Putamen (tissue), 1 donor: ENCODE measurements at regions not wholly inside any gene's neighbourhood (a gene's known extent, or its start where the extent isn't known, plus 50 kb on each side); places are given as distances from the start of the nearest gene placed in this dataset.

ENCODE experiments used
- DNase-seq: peaks from one replicate; pipeline ENCODE4 v3.0.0-alpha.2; 2016; ENCODE audit warnings: low spot score

DNA sequence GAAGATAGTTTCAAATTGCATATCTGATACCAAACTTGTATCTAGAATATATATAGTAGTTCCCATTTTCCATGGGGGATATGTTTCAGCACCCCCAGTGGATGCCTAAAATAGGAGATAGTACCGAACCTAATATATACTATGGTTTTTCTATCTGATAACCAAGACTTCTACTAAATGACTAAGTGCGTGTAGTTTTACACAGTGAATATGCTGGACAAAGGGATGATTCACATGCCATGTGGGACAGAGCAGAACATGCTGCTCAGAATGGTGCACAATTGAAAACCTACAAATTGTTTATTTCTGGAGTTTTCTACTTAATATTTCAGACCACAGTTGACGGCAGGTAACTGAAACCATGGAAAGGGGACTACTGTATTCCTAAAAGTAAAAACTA lies 73.4 kb upstream of the TP63 start:
- no peak for DNase-seq

DNA sequence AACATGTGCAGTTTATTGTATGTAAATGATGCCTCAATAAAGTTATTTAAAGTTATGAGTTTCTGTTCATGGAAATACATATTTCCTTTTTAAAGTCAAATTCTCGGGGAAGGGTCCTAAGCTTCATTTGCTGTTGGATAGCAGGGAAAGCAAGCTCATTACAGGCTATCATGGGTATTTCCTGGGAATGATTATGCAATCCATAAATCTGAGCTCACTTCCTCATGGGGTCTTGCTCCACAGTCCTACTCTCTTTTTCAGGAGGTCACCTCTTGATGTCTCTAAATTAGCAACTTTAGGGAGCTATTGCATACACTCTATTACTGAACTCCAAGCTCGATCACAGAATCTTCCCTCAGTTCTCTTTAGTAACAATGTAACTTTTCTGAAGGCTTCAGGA lies 69.9 kb upstream of the TP63 start:
- no peak for DNase-seq

DNA sequence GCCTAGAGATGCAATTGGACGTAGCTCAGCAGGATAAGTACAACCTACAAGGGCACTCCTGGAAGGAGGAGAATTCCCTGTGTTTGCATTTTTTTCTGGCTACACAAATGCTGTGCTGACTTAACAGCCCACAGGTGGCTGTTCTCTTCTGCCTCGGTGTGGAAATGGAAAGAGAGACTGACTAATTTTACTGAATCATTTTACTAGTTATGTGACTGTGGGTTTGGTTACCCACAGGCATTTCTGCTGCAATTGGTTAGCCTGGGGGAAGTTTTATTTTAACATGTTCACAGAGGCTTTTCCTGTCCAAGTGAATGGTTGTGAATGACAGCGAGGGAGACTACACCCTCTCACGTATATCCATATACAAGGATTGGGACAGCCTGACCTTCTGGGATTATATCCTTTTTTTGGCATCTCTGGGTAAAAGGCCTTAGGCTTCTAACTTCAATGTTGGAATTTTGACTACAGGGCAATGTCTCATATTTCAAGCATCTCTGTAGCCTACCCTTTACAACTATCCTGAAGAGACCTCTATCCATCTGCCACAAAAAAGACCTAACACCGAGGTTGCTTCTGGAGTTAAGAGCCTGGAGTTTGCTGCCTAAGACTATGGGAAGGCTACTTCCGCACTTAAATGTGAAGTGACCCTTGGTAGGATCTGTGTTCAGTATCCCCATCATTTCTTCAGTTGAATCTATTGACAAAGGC lies 67.2 kb upstream of the TP63 start:
- no peak for DNase-seq

DNA sequence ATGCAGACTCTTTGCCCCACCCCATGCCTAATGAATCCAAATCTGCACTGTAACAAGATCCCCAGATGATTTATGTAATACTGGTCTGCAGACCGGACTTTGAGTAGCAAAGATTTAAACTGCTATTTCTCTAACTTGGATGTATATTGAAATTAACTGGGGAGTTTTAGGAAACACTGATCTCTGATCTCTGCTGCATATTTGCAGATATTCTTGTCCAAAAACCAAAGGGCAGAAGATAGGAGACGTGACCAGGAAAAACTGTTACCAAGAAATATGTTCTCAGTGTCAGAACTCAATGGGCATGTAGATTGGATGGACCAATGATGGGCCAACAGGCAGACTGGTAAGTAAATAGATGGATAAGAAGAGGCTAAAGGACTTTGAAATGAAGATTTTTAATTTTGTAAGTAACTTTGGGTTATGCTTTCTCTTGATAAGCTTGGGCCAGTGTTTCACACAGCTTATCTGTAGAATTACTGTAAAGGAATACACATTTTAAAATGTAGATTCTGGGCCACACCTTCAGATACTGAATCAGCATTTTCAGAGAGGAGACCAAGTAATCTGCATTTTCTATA lies 64.5 kb upstream of the TP63 start:
- no peak for DNase-seq

DNA sequence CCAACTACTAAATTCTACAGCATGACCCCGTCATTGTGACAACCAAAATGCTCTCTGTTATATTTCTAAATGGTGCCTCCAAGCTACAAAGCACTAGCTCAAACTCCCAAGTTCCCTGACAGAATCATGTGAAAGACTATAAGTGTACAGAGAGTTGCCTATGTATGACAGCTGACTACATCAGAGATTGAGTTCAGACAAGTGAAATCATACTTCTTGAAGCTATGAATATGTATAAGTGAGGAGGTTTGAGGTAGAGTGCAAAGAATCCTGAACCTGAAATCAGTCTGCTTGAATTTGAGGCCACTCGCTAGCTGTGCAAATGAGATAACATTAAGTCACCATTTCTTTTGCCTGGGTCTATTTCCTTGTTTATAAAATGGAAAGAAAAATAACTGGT lies 63.9 kb upstream of the TP63 start:
- DNase-seq = no peak

DNA sequence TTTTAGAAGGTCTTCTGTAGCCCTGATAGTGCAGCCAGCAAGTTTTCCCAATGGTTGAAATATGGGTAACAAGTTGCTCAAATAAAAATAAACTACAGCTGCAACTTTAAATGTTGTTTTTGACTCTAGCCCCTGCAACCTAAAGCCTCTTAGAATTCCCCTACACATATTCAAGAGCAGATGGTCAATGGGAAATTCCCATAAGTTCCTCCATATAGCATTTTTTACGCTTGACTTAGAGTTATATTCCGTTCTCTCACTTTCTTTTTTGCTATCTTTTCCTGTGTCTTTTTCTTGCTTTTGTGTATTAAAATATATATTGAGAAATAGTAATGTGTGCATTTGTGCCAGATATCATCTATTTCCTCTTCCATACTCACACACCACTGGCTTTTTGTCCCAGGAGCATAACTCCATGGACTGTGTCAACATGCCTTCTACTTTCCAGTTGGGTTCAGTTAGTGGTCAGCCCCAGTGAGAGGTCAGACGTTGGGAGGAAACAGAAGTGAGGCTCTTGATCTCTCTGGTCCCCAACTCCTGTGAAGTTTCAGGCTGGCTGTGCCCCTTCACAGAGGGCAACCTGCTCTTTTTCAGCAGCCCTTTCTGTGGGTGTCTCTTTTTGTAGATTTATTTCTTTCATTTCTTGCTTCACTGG lies 63.3 kb upstream of the TP63 start:
- no peak for DNase-seq

DNA sequence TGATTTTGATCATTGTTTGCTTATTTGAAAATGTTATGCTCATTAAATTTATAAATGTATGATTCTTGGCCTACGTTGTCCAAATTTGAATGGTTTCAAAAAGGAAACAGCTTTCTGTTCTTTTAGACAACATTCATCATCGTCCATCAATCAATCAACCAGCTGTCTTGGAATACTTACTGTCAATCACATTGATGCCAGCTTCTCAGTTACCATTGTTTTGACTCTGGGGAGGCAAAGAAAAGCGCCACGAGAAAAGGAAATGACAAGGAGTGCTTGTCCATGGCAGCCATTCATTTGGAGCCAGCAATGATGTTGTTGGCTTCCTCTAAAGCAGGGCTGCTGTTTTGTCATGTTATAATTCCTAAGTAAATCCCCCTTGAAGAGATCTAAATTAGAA lies 62.2 kb upstream of the TP63 start:
- no peak for DNase-seq

DNA sequence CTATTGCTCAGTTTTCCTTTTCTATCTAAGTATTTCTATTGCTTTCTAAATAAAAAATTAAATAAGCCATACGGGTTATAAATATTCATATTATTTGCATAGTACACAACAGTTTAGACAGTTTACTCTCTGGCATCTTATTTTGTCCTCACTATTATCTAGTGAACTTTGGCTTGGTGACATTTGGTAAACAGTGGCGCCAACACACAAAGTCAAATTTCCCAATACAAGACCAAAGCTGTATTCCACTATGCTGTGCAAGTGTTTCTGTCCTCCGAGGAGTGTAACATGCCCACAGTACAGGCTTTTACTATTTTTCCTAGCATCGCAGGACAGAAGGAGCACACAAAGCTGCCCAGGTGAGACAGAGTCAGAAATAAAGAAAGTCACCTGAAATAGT lies 61.7 kb upstream of the TP63 start:
- no peak for DNase-seq

DNA sequence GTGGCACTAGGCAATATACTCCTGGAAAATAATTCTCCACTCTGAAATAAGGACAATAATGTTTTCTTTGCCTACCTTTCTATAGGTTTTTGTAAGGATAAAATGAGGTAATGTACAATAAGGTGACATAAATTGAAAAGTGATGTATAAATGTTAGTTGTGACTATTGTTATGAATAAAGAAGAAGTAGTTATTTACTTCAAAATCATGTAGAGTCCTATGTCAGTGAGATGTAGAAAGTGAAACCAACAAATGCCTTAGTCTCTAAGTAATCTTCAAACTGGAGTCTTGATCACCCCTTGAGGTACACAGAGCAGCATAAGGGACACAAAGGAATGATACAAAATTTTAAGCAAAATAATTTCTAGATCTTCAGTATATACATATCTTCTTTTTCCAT lies 60.3 kb upstream of the TP63 start:
- DNase-seq = no peak

DNA sequence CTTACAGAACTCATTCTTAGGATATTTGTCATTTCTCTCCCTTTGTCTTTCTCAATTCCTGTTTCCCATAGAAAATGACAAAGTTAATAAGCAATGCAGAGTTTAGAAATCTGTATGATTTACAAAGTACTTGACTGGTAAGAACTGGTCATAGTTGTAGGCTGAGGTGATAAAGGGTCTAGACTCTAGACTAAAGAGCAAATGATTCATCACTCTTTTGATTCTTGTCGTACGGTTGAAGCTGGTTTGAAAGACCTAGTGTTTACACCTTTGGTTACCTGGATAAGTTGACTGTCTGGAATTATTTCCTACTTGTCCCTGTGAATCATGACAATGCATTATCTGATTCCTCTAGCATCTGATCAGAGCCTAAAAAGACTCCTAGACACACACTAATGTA lies 58.9 kb upstream of the TP63 start:
- DNase-seq = no peak

DNA sequence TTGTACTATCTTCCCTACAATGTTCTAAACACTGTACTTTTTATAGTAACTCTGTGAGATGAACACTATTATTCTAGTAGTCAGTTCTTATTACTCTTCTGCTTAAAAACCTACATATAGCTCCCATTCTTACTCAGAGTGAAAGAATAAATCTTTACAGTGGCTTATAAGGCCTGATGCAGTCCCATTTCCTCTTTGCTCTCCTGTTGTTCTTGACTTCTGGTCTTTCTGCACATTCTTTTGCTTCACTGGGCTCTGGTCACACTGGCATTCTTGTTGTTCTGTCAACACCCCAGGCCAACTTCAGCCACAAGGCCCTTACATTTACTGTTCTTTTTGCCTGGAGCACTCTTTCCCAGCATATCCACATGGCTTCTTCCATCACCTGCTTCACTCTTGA lies 58.2 kb upstream of the TP63 start:
- no peak for DNase-seq

DNA sequence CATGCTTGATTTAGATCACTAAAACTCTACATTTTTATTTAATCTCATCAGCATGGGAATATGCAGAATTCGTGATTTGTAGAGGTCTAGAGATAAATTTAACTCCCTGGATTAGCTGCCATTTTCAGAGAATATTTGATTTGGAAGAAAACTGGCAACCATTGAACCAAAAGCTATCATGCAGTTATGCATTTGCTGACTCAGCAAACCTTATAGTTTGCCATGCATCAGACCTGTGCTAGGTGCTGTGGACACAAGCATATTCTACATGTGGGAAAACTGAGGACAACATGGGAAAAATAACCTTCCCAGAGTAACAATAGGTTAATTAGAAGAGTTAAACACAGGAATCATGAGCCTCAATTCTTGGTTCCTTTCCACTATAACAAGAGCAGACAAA lies 54.7 kb upstream of the TP63 start:
- DNase-seq = no peak

DNA sequence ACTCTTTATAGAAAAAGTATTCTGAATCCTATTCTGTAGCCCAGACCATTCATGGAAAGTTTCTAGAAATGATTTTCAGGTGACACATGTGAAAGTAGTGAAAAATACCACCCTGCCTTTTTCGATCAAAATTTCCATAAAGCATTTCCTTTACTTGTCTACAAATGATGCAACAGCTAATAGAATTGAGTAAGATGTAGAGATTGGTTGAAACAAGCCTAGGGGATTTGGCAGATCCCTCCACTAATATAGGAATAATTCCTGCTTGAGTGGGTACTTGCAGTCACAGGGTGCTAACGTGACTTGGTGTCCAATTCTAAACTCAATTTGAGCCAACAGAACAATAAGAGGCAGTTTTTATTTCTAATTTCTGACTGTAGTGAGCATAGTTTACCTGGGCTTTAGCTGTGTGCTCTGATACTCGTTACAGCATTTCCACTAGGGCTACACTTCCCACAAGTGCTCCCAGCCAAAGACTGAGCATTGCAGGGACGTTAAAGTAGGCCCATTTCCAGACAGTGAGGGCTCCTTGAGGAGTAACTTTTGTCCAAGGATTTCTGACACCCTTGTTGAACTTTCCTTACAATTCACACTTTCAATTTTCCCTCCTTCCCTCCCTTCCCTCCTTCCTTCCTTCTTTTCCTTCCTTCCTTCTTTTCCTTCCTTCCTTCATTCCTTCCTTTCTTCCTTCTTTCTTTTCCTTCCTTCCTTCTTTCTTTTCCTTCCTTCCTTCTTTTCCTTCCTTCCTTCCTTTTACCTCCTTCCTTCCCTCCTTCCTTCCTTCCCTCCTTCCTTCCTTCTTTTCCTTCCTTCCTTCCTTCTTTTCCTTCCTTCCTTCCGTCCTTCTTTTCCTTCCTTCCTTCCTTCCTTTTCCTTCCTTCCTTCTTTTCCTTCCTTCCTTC lies 53.9 kb upstream of the TP63 start:
- DNase-seq = no peak

DNA sequence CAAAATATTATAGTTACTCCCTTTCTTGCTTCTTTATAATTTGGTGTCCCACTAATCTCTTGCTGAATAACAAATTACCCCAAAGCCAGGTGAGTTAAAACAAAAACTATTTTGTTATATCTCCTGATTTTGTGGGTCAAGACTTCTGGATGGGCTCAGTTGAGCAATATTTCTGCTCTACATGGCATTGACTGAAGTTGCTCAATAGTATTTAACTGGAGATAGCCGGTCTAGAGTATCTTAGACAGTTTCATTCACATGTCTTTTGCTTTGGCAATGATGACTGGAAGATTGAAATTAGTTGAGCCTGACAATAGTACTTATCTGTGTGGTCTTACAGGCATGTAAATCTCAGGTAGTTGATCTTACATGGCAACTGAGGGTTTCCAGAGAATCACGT lies 51.0 kb upstream of the TP63 start:
- no peak for DNase-seq
